ENCODE measurements at regions not wholly inside any gene's neighbourhood (a gene's known extent, or its start where the extent isn't known, plus 50 kb on each side); places are given as distances from the start of the nearest gene placed in this dataset.

- DNase-seq (ENCODE audit: low spot score): no peak
These were observed 601.5 kb downstream of the IRX1 start for GRCh38 chr5:4197151-4197550.

- DNase-seq (ENCODE audit: low spot score): no peak
These were observed 602.8 kb downstream of the IRX1 start for GRCh38 chr5:4198461-4198860.

GRCh38 chr5:4199049-4199841, 603.6 kb downstream of the IRX1 start:
- DNase-seq (ENCODE audit: low spot score): no peak

- no peak for DNase-seq (ENCODE audit: low spot score)
These were observed 607.5 kb downstream of the IRX1 start for GRCh38 chr5:4203146-4203545.

GRCh38 chr5:4204276-4205141, 608.9 kb downstream of the IRX1 start:
- DNase-seq (ENCODE audit: low spot score): no peak

GRCh38 chr5:4205398-4205797, 609.8 kb downstream of the IRX1 start:
- DNase-seq (ENCODE audit: low spot score): no peak

GRCh38 chr5:4206127-4206526, 610.5 kb downstream of the IRX1 start:
- DNase-seq (ENCODE audit: low spot score): no peak

- no peak for DNase-seq (ENCODE audit: low spot score)
These were observed 611.9 kb downstream of the IRX1 start for GRCh38 chr5:4207486-4207885.

- DNase-seq (ENCODE audit: low spot score): no peak
These were observed 612.9 kb downstream of the IRX1 start for GRCh38 chr5:4208537-4208936.

- no peak for DNase-seq (ENCODE audit: low spot score)
These were observed 613.4 kb downstream of the IRX1 start for GRCh38 chr5:4208996-4209395.

- DNase-seq (ENCODE audit: low spot score): no peak
These were observed 616.6 kb downstream of the IRX1 start for GRCh38 chr5:4212071-4212739.

GRCh38 chr5:4212981-4213819, 617.6 kb downstream of the IRX1 start:
- no peak for DNase-seq (ENCODE audit: low spot score)

GRCh38 chr5:4215143-4215542, 619.5 kb downstream of the IRX1 start:
- DNase-seq (ENCODE audit: low spot score): no peak

GRCh38 chr5:4216142-4216541, 620.5 kb downstream of the IRX1 start:
- no peak for DNase-seq (ENCODE audit: low spot score)

GRCh38 chr5:4220016-4220415, 624.4 kb downstream of the IRX1 start:
- DNase-seq (ENCODE audit: low spot score): no peak

GRCh38 chr5:4221048-4221447, 625.4 kb downstream of the IRX1 start:
- DNase-seq (ENCODE audit: low spot score): no peak

- DNase-seq (ENCODE audit: low spot score): no peak
These were observed 626.5 kb downstream of the IRX1 start for GRCh38 chr5:4222147-4222546.

- DNase-seq (ENCODE audit: low spot score): no peak
These were observed 627.2 kb downstream of the IRX1 start for GRCh38 chr5:4222821-4223220.

- no peak for DNase-seq (ENCODE audit: low spot score)
These were observed 630.1 kb downstream of the IRX1 start for GRCh38 chr5:4225741-4226140.

GRCh38 chr5:4226565-4226964, 630.9 kb downstream of the IRX1 start:
- DNase-seq (ENCODE audit: low spot score): no peak

GRCh38 chr5:4228708-4229107, 633.1 kb downstream of the IRX1 start:
- no peak for DNase-seq (ENCODE audit: low spot score)

Measured in germinal center (tissue), 1 donor.